ENCODE measurements at regions not wholly inside any gene's neighbourhood (a gene's known extent, or its start where the extent isn't known, plus 50 kb on each side); places are given as distances from the start of the nearest gene placed in this dataset.

DNA sequence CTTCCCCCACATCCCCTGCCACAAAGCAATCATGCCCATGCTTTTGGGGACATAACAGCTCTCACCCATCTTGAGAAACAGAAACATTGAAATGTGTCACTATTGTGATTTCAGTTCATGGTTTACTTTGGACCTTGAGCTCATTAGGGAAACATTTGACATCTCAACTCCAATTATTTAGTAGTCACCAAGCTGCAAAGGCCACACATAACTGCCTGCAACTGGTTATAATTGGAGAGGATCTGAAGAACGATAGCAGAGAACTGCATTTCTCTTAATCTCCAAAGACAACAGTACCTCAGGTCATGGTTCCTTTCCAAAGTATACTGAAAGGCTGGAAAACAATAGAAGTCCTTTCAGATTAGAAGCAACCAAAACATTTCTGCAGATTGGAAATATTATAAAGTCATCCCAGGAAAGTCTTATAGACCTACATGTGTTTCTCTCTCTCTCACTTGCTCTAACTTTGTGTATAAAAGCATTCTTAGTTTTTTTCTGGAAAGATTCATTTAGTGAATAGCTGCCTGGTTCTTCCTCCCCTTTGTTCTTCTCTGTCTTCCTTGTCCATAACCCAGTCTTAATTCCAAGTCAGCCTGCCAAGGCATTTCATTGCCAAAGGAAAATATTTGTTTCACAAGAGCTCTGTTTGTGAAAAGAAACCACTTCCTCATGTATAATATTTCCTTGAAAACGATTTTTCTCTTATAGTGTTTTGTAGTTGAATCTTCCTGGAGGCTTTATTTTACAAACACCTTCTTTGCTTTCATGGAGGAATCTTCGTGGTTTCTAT lies 426.8 kb downstream of the ADGRL2 start:
- TF ChIP-seq, protein P1, sequence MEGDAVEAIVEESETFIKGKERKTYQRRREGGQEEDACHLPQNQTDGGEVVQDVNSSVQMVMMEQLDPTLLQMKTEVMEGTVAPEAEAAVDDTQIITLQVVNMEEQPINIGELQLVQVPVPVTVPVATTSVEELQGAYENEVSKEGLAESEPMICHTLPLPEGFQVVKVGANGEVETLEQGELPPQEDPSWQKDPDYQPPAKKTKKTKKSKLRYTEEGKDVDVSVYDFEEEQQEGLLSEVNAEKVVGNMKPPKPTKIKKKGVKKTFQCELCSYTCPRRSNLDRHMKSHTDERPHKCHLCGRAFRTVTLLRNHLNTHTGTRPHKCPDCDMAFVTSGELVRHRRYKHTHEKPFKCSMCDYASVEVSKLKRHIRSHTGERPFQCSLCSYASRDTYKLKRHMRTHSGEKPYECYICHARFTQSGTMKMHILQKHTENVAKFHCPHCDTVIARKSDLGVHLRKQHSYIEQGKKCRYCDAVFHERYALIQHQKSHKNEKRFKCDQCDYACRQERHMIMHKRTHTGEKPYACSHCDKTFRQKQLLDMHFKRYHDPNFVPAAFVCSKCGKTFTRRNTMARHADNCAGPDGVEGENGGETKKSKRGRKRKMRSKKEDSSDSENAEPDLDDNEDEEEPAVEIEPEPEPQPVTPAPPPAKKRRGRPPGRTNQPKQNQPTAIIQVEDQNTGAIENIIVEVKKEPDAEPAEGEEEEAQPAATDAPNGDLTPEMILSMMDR (IDR thresholded peaks at IDR 0.05), result no peak
- no peak for TF ChIP-seq POLR2A (IDR thresholded peaks at IDR 0.05)

Data from suprapubic skin (tissue), 3 donors.